ENCODE measurements at regions not wholly inside any gene's neighbourhood (a gene's known extent, or its start where the extent isn't known, plus 50 kb on each side); places are given as distances from the start of the nearest gene placed in this dataset.

DNA sequence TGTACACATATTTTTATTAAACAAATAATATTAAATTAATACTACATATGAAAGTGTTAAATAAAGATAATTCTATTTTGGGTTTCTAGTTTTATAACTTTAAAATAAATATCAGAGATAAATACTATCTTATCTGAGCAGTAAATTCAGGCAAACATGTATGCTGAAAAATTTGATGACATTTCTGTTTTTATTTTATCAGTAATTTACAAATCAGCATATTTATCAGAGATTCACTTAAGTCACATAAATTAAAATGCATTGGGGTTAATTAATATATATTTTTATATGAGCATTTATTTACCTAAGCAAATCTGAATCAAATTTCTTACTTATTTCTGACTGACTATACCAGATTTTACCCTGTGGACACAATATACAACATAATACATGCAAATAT lies 1499.8 kb downstream of the OTOL1 start (continued):
- TF ChIP-seq C11orf30 (IDR thresholded peaks at IDR 0.05; ENCODE audit: low read depth), result 0 out of 2 replicates have a peak, but pooled peaks have one; percentile 15

DNA sequence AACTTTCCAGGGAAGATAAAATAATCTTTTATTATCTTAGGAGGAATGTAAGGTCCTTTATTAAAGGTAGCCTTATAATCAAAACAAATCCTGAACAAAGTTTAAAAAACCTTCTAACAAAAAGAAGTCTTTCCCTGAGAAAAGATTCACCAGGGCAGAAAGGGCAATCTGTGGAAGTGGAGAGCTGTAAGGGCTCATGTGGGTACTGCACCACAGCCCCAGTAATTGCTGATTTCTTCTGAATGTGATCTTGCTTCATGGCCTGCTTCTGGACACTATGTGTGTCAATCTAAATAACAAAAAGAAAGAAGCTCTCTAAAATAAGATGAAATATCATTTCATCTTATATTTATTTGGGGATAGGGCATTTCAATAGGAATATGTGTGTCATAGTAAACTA lies 1501.6 kb downstream of the OTOL1 start:
- H3K4me2 ChIP-seq (ENCODE audit: insufficient read depth, low read length), result no peak overlapping the region
- no peak for ATAC-seq
- H3K4me3 ChIP-seq, result no peak overlapping the region
- no peak for TF ChIP-seq ZNF282 (CRISPR knock-in tag; IDR thresholded peaks at IDR 0.05)
- no peak for TF ChIP-seq GABPA (tag; conservative IDR thresholded peaks at IDR 0.05; ENCODE audit: low read depth)
- TF ChIP-seq CCAR2 (IDR thresholded peaks at IDR 0.05; ENCODE audit: low read depth, low read length), result no peak
- TF ChIP-seq, protein P1, sequence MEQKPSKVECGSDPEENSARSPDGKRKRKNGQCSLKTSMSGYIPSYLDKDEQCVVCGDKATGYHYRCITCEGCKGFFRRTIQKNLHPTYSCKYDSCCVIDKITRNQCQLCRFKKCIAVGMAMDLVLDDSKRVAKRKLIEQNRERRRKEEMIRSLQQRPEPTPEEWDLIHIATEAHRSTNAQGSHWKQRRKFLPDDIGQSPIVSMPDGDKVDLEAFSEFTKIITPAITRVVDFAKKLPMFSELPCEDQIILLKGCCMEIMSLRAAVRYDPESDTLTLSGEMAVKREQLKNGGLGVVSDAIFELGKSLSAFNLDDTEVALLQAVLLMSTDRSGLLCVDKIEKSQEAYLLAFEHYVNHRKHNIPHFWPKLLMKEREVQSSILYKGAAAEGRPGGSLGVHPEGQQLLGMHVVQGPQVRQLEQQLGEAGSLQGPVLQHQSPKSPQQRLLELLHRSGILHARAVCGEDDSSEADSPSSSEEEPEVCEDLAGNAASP (IDR thresholded peaks at IDR 0.05), result no peak
- no peak for TF ChIP-seq SNIP1 (IDR thresholded peaks at IDR 0.05; ENCODE audit: low read depth)
- no peak for TF ChIP-seq CTBP1 (IDR thresholded peaks at IDR 0.05; ENCODE audit: borderline replicate concordance)
- TF ChIP-seq POU5F1 (IDR thresholded peaks at IDR 0.05; ENCODE audit: borderline replicate concordance, low read depth, low read length, partially characterized antibody), result no peak
- TF ChIP-seq BCL6 (CRISPR knock-in tag; IDR thresholded peaks at IDR 0.05), result no peak
- TF ChIP-seq, protein P2, sequence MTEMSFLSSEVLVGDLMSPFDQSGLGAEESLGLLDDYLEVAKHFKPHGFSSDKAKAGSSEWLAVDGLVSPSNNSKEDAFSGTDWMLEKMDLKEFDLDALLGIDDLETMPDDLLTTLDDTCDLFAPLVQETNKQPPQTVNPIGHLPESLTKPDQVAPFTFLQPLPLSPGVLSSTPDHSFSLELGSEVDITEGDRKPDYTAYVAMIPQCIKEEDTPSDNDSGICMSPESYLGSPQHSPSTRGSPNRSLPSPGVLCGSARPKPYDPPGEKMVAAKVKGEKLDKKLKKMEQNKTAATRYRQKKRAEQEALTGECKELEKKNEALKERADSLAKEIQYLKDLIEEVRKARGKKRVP (CRISPR knock-in tag; IDR thresholded peaks at IDR 0.05), result no peak
- TF ChIP-seq, protein P3, sequence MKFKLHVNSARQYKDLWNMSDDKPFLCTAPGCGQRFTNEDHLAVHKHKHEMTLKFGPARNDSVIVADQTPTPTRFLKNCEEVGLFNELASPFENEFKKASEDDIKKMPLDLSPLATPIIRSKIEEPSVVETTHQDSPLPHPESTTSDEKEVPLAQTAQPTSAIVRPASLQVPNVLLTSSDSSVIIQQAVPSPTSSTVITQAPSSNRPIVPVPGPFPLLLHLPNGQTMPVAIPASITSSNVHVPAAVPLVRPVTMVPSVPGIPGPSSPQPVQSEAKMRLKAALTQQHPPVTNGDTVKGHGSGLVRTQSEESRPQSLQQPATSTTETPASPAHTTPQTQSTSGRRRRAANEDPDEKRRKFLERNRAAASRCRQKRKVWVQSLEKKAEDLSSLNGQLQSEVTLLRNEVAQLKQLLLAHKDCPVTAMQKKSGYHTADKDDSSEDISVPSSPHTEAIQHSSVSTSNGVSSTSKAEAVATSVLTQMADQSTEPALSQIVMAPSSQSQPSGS (CRISPR knock-in tag; IDR thresholded peaks at IDR 0.05), result no peak
- no peak for TF ChIP-seq ZNF165 (CRISPR knock-in tag; IDR thresholded peaks at IDR 0.05; ENCODE audit: borderline replicate concordance)
- TF ChIP-seq ZNF507 (tag; conservative IDR thresholded peaks at IDR 0.05), result no peak
- no peak for DNase-seq (ENCODE audit: extremely low read depth in 1 of 4, low spot score in 3 of 4)
- H3K27ac ChIP-seq (ENCODE audit: extremely low read depth, low read depth, low read length), result no peak overlapping the region
- H3K4me1 ChIP-seq (replicated peaks in 1 of 2; ENCODE audit: control insufficient read depth in 2 of 2, insufficient read depth in 2 of 2, low read length in 2 of 2), result no peaks in the 10 kb centered on the region
- no peaks in the 10 kb centered on the region for H3K9me1 ChIP-seq (ENCODE audit: control insufficient read depth, insufficient read depth, low read length)
- no peaks in the 10 kb centered on the region for H3K36me3 ChIP-seq (ENCODE audit: control insufficient read depth, insufficient read depth, low read length)
- H3K27me3 ChIP-seq (ENCODE audit: control insufficient read depth in 2 of 2, insufficient read depth in 2 of 2, low read length in 2 of 2), result no peaks in the 10 kb centered on the region
- H3K9ac ChIP-seq (ENCODE audit: insufficient read depth in 1 of 2, low read depth in 2 of 2, low read length in 2 of 2), result no peak overlapping the region
- CTCF ChIA-PET (ENCODE audit: low intra/inter-chr PET ratio), result no interaction called here
- POLR2A ChIA-PET, result no interaction called here
- intact Hi-C loops (cut with micrococcal nuclease) (no loop called here), in situ Hi-C loops (cut with MboI) (no loop called here)
- no peaks in the 10 kb centered on the region for H4K20me1 ChIP-seq (replicated peaks; ENCODE audit: control insufficient read depth, insufficient read depth, low read length)
- H3K9me3 ChIP-seq (replicated peaks; ENCODE audit: control insufficient read depth, insufficient read depth, low read depth, low read length), result no peaks in the 10 kb centered on the region; the same call in 1 of the 2 replicates
- H2AFZ ChIP-seq (ENCODE audit: low read depth, low read length), result no peak overlapping the region
- no peak for FAIRE-seq
- H3K79me2 ChIP-seq (ENCODE audit: control insufficient read depth, insufficient read depth, low read length), result no peaks in the 10 kb centered on the region
- no TSS peak for BruUV-seq (replicated peaks)
